ENCODE measurements at regions not wholly inside any gene's neighbourhood (a gene's known extent, or its start where the extent isn't known, plus 50 kb on each side); places are given as distances from the start of the nearest gene placed in this dataset.

DNA sequence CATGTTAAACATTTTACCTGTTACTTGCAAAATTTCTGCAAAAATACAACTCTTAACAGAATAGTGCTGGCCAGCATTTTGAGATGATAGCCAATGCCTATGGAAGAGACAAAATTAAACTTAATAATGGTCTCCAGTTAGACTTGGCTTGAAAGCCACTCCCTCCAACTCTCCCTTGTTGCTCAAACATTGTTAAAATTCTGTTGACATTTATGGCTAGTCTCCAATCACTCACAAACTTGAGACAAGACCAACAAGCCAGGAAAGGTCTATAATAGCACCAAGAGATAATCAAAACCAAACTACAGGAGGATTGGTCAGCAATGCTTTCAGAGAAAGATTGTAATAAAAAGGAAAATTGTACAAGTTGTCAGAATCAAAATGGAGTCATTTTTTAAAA lies 770.7 kb upstream of the NXPH2 start:
- TF ChIP-seq BCL11A (tag by site-specific recombination; IDR thresholded peaks at IDR 0.05; ENCODE audit: low read depth) (no peak), YY1 (tag by site-specific recombination; IDR thresholded peaks at IDR 0.05) (no peak), SP3 (tag by site-specific recombination; IDR thresholded peaks at IDR 0.05) (no peak), SALL2 (tag by site-specific recombination; IDR thresholded peaks at IDR 0.05; ENCODE audit: borderline replicate concordance) (no peak)
- TF ChIP-seq, protein P1, sequence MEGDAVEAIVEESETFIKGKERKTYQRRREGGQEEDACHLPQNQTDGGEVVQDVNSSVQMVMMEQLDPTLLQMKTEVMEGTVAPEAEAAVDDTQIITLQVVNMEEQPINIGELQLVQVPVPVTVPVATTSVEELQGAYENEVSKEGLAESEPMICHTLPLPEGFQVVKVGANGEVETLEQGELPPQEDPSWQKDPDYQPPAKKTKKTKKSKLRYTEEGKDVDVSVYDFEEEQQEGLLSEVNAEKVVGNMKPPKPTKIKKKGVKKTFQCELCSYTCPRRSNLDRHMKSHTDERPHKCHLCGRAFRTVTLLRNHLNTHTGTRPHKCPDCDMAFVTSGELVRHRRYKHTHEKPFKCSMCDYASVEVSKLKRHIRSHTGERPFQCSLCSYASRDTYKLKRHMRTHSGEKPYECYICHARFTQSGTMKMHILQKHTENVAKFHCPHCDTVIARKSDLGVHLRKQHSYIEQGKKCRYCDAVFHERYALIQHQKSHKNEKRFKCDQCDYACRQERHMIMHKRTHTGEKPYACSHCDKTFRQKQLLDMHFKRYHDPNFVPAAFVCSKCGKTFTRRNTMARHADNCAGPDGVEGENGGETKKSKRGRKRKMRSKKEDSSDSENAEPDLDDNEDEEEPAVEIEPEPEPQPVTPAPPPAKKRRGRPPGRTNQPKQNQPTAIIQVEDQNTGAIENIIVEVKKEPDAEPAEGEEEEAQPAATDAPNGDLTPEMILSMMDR (tag by site-specific recombination; IDR thresholded peaks at IDR 0.05) = no peak
